Stromal cell of bone marrow (primary cell): ENCODE measurements at regions not wholly inside any gene's neighbourhood (a gene's known extent, or its start where the extent isn't known, plus 50 kb on each side); places are given as distances from the start of the nearest gene placed in this dataset.

ENCODE experiments used
- DNase-seq: peaks from one replicate; pipeline ENCODE4 v3.0.0-alpha.2; 2012; ENCODE audit warnings: low read depth

DNA sequence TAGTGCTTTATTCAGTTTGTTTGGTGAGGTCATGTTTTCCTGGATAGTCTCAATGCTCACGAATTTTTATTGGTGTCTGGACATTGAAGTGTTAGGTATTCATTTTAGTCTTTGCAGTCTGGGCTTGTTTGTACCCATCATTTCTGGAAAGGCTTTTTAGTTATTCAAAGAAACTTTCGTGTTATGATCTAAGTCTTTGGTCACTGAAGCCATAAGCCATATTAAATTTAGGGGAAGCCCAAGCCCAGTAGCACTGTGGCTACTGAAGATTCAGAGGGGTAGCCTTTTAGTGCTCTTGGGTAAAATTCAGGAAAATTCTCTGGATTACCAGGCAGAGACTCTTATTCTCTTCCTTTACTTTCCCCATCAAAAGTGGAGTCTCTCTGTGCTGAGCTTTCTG, 56.2 kb upstream of the PEX5L start:
- DNase-seq = no peak

DNA sequence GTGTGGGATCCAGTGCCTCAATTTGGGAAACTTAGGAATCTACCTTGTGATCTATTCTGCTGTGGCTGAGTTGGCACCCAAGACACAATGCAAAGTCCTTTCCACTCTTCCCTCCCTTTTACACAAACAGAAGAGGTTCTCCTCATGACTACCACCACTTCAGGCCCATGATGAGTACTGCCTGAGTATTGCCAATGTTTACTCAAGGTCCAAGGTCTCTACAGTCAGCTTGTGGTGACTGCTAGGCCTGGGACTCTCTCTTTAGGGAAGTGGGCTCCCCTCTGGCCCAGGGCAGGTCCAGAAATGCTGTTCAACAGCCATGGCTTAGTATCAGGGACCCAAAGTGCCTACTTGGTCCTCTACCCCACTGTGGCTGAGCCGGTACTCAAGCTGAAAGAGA, 56.8 kb upstream of the PEX5L start:
- DNase-seq = no peak

DNA sequence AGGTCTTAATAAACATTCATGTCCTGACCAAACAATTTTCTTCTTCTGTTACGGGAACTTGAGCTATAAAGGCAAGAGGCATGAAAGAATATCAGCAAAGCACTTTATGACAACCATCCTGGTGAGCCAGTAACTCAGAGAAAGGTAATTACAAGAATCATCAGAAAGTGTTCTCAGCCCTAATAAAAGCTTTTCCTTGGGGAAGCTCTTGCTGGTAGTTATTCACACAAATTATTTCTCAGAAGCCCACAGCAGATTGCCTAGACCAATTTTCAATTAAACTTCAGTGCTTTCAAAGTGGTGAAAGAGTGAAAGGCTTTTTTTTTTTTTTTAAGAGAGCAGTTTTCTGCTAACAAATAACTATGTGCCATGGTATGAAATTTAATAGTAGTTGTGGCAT, 60.9 kb upstream of the PEX5L start:
- no peak for DNase-seq

DNA sequence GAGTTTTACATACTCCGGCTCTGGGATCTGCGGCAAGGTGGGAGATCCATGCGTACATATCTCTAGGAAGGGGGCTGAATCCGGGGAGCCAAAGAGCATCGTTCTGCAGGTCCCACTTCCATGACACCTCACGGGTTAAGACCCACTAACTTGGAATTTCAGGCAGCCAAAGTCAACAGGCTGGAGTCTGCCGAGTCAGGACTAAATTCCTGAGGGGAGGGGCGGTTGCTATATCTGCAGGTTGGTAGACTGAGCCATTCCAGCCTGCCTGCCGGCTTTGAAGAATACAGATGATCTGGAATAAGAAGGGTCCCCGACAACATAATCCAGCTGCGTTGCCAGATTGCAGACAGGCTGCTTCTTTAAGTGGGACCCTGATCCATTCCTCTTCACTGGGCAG, 65.4 kb upstream of the PEX5L start:
- no peak for DNase-seq

DNA sequence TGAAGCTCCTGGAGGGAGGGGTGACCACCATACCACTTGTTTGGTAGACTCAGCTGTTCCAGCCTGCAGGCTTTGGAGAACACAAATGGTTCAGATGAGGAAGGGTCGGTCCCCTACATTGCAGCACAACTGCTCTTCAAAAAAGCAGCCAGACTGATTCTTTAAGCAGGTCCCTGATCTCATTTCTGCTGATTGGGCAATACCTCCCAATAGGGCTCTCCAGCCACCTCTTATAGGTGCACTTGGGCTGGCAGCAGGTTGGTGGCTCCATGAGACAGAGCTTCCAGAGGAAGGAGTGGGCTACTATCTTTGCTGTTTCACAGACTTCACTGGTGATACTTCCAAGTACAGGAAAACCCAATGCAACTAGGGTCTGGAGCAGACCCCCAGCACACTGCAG, 65.9 kb upstream of the PEX5L start:
- DNase-seq = no peak

DNA sequence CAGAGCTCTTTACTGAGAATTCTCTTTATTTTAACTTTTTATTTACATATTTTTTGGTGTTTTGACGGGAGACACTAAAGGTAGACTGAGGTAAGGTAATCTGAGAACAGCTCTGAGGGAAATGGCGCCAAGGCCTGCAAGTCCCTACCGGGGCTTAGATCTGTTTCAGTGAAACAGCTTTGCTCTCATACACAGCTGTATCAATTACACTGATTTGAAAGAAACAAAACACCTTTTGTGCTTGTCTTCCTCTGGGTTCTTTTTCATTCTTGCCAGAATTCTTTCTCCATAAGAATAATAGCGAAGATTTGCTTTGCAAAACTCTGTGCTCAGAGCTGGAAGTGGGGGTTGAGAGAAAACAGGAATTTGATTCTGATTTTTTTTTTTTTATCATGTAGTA, 79.5 kb upstream of the PEX5L start:
- DNase-seq = no peak

DNA sequence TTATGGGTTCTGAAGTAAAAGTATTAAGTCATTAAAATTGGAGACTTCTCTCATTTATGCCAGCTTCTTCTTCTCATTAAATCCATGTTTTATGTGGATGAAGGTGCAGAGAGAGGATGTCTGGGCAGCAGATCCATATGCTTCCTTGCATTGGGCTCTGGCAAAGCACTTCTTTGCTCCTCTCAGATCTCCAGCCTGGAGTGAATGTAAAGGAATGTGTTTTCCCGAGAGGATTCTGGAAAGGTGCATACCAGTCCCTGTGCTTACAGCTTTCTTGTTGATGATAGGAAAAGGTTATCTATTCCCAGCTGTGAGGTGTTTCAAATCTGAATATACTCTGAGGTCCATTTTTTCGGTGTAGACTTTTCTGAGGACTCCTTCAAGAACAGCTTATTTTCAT, 79.9 kb upstream of the PEX5L start:
- no peak for DNase-seq

DNA sequence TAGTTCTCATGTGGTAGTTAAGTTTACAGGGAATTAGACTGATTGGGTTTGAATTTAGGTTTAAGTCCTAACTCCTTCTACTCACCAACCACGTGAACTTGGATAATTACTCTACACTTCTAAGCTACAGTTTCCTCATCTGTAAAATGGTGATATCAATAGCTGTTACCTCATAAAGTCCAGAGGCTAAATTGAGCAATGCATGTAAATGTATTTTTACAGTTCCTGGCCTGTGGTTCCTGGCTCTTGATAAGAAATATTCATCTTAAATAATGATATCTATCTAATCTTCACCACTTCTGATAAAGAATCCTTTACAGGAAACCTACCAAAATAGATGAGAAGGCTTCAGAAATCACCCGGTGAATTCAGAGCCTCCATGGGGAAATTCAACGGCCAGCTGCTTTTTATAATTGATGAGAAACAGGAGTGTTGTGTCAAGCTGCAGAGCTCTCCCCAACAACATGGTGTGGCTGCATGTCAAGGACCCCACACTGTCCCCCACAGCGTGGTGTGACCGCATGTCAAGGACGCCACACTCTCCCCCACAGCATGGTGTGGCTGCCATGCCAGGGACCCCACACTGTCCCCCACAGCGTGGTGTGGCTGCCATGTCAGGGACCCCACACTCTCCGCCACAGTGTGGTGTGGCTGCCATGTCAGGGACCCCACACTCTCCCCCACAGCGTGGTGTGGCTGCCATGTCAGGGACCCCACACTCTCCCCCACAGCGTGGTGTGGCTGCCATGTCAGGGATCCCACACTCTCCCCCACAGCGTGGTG, 80.8 kb upstream of the PEX5L start:
- DNase-seq = no peak

DNA sequence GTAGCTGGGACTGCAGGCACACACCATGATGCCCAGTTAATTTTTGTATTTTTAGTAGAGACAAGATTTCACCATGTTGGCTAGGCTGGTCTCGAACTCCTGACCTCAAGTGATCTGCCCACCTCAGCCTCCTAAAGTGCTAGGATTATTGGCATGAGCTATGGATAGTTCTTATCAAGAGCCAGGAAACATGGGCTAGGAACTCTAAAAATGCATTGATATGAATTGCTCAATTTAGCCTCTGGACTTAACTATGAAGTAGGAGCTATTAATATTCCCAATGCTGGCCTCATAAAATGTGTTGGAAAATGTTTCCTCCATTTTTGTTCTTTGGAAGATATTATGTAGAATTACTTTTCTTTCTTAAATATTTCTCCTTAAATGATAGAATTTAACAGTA, 82.8 kb upstream of the PEX5L start:
- DNase-seq = no peak

DNA sequence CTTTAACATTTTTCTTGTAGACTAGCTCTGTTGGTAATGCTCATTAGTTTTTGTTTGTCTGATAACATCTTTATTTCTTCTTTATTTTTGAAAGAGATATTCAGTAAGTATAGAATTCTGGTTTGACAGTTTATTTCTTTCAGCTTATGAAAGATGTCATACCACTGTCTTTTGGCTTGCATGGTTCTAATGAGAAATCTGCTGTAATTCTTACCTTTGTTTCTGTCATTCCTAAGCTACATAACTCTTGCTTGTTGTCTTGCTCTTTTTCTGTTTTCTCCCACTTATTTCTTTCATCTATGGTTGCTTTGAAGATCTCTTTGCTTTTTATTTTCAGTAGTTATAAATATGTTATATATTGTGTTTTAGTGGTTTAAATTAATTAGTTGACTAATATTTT, 87.2 kb upstream of the PEX5L start:
- no peak for DNase-seq

DNA sequence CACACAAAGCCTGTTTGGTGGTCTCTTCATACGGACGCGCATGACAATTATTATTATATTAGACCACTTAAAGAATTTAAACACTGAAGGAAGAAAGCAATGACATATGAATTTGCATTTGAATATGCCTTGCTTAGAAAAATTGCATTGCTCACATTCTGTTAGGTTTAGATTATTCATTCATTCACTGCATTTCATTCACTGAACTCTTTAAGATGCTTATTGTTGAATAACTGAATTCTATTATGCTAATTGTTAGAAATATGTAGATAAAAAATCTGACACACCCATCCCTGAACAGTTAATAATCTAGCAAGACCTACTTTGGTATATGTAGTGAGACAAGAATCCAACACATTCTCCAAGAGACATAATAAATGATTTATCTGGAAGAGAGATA, 94.4 kb upstream of the PEX5L start:
- DNase-seq = no peak

DNA sequence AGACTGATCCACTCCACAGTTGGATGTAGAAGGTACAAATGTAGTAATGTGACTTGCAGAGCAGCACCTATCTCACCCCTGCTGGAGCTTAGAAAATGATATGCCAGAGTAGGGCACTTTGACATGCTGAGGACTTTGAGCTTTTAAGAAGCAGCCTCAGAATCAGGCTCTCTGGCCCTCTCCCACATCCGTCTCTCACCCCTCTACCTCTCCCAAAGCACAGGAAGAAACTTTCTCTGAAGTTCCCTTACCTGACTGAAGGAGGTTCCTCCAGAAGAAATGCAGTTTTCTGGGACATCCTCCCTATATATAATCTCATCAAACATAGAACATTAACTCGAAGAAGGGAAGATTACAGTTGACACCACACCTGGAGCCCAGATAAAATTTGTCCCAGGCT, 98.4 kb upstream of the PEX5L start:
- no peak for DNase-seq

DNA sequence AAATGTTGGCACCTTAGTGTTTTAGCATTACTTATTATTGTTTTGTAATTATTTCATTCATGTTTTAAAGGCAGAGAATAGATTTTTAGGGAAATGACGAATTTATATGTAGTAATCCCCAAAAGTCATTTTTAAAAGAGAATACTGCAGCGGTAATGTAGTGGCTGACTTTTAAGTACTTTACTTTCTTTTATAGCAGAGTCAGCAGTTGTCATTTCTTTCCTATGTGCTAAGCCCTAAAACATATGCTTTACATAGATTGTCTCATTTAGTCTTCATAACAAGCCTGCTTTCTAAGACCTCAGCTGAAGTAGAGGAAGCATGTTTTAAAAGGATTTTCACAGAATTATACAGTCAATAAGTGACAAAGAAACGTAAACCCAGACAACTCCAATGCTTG, 102.1 kb upstream of the PEX5L start:
- DNase-seq = no peak

DNA sequence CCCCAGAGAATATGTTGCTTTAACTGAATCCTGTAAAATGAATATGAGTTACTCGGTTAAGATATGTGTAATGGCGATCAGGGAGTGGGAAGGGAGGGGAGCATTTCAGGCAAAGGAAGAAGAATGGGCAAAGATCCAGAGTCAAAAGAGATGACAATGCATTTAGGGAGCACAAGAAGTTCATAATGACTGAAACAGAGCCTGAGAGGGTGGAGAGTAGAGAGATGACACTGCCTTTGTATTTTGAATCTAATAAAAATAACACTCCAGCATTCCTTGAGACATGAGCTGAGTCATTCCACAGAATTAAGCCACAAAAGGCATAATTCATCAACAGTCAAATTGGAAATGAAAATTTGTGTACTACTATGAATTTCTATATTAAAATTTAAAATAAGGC, 105.3 kb upstream of the PEX5L start:
- peak; percentile 29 for DNase-seq

DNA sequence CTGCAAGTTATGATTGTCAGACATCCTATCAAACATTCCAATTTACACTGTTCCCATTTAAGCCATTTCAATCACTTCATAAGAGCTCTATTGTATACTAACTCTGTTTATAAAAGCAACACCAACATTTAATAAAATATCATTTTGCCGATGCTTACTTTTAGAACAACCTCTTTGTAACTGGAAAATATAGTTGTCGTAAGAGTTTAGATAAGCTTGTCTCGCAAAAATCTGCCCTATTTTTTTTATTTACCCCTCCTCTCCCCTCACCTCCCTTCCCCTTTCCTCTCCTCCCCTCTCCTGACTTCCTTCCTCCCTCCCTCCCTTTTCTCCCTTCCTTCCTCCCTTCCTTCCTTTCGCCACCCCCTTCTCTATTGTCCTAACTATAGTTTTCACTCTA, 105.7 kb upstream of the PEX5L start:
- no peak for DNase-seq

DNA sequence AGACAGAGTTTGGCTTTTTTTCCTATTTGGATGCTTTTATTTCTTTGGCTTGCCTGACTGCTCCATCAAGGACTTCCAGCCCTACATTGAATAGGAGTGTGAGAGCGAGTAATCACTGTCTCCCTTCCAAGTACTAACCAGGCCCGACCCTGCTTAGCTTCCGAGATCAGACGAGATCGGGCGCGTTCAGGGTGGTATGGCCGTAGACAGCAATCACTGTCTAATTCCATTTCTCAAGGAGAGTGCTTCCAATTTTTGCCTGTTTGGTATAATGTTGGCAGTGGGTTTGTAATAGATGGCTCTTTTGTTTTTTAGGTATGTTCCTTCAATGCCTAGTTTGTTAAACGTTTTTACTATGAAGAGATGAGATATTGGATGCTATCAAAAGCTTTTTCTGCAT, 125.0 kb upstream of the PEX5L start:
- DNase-seq = no peak

DNA sequence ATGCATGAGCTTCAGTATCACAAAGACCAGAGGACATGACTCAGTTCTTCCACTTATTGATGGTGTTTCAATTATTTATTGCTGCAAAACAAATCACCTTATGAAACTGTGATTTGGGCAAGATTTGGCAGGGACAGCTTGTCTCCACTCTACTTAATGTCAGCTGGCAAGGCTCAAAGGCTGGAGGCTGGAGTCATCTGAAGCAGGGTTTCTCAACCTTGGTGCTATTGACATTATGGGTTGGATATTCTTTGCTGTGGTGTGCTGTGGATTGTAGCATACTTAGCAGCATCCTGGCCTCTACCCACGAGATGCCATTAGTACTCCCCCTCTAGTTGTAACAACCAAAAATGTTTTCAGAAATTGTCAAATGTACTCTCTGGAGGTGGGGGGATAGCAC, 138.8 kb upstream of the PEX5L start:
- DNase-seq = no peak

DNA sequence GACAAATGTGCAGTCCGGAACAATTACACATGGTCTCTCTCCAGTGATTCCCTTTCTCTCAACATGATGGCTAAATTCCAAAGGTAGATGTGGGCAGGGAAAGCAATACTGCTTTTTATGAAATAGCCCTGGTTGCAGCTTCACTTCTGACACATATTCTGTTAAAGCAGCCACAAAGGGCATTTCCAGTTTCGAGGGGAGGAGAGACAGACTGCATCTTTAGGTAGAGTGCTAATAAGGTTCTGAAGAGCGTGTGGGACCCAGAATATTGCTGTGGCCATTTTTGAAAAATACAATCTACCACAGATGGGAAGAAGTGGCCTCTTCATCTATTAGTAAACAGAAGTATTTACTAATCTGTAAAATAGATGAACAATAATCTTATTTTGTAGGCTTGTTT, 139.3 kb upstream of the PEX5L start:
- DNase-seq = no peak

DNA sequence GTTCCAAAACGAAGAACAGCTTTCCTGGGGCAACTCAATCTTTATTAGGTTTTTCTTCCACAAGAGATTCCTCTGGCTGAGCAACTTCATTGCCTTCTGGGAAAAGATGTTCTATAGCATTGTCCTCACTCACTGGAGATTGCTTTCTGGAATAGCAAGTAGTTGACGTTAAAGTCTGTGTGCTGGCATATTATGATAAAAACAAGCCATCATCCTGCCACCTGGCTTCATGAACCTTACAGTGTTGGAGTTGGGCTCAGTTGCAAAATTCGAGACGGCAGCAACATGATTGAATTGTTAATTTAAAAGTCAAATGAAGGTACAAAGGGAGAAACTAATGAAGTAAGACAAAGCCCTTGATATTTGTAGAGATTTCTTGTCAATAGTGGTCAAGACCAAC, 140.5 kb upstream of the PEX5L start:
- no peak for DNase-seq

DNA sequence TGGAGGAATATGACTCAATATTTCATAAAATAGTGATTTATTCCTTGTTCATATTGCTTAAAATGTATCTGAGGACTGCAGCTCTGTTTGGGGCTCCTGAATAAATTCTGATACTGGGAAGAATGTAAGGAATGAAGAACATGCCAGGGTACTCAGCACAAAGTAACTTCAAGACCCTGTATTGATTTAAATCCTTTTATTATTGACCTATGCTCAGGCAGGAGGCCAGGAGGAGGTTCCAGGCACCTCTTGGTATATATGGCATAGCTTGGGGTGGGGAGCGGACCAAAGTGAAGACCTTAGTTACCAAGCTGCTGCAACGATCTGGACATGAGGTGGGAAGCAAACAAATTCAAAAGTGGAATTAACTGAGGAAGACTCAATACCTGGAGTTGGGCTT, 142.8 kb upstream of the PEX5L start:
- no peak for DNase-seq

DNA sequence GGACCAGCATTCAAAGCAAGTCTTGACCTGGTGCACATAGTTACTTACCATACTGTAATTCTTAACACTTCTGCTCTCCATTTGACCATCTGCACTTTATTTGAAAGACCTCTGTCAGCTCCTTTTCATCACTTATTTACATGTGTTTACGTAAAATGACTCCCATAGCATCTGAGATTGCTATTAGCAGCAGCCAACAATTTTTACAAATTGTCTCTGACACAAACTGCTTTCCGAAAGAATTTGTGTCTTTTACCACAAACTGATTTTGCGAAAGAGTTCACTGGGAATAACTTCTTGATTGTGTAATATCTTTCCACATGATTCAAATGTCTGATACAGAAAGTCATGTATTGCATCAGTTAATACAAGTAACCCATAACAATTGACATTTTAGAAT, 144.1 kb upstream of the PEX5L start:
- DNase-seq = peak; percentile 54

DNA sequence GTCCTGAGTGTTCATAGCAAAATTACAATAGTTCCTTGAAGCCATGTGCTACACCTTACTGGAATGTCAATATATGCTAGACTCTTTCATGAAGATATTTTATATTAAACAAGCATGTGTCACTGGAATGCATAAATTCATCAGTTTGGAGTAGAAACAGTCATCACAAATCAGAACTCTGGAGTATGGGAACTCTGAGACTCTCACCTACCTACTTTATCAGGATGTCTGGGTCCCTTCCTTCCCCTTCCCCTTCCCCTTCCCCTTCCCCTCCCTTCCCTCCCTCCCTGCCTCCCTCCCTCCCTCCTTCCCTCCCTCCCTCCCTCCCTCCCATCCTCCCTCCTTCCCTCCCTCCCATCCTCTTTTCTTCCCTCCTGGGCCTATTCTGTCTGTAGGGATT, 144.7 kb upstream of the PEX5L start:
- no peak for DNase-seq

DNA sequence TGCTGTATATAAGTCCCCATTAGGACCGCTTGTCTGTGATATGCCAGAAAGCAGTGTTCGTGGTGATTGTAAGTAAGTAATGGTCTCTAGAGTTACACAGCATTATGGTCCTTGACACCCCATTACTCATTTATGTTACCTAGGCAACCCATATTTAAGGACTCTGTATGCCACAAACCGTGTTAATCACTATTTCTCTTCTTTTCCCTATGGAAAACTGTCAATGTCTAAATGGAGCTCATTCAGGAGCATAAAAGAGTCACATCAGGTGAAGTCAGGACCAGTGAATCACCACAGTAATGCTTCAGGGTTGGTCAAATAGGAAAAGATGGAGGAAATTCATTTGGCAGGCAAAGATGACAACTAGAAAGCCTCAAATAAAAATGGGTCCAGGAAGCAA, 146.6 kb upstream of the PEX5L start:
- DNase-seq = no peak

DNA sequence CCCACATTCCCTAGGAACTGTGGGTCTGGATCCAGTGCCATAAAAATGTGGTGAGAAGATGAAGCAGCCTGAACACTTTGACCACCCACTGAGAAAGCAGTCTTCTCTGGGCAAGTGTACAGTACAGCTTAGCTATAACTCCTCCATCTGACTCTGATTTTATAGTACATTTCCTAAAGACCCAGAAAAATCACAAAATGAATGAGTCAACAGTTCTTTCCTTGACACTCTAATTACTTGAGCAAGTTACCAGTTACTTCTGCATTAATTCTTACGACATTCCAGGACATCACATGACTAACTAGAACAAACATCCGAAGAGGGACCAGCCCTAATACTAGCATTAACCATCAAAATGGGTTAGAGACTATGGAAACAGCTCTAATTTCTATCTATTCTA, 148.1 kb upstream of the PEX5L start:
- DNase-seq = peak; percentile 16

DNA sequence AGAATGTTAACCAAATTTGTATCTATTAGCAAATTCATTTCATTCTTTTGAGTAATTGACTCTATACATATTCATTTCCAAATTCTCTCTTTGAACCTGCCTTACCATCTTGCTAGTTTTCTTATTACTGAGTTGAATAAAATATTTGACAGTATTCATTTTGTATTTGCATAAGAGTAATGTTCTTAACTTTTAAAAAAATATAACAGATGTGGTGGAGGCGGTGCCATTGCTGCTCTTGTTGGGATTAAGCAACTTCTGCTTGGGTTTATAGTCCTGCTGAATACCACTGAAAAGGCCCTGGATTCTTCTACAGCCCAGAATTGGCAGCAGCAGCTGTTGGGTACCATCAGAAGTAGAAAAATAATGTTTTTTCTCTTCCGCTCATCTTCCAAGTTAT, 148.9 kb upstream of the PEX5L start:
- DNase-seq = no peak
